HTR-8/SVneo (cell line): ENCODE measurements at regions not wholly inside any gene's neighbourhood (a gene's known extent, or its start where the extent isn't known, plus 50 kb on each side); places are given as distances from the start of the nearest gene placed in this dataset.

Source experiments
- DNase-seq: peaks from one replicate; pipeline ENCODE4 v3.0.0; 2011; ENCODE audit warnings: low spot score, mixed read lengths; ENCODE audit not compliant: insufficient read length
- FAIRE-seq: peaks from 2 replicates; lab custom pipeline; 2011; peaks lifted over from hg19 to GRCh38; lab: Jason Lieb, UNC

- no peak for FAIRE-seq
- DNase-seq = no peak
Measured at GRCh38 chr17:79337053-79337452, 262.4 kb downstream of the ENGASE start.

- FAIRE-seq (no peak), DNase-seq (no peak)
Measured at GRCh38 chr17:79335456-79335855, 260.8 kb downstream of the ENGASE start.

- FAIRE-seq (no peak), DNase-seq (no peak)
Measured at GRCh38 chr17:79332011-79332554, 257.5 kb downstream of the ENGASE start.

- FAIRE-seq (no peak), DNase-seq (no peak)
Measured at GRCh38 chr17:79331492-79331891, 256.9 kb downstream of the ENGASE start.

- DNase-seq (no peak), FAIRE-seq (no peak)
Measured at GRCh38 chr17:79330696-79331095, 256.1 kb downstream of the ENGASE start.

GRCh38 chr17:79330229-79330628, 255.6 kb downstream of the ENGASE start:
- DNase-seq (no peak), FAIRE-seq (no peak)

- DNase-seq (no peak), FAIRE-seq (no peak)
Measured at GRCh38 chr17:79326814-79327213, 252.2 kb downstream of the ENGASE start.

GRCh38 chr17:79325709-79326430, 251.2 kb downstream of the ENGASE start:
- no peak for FAIRE-seq

GRCh38 chr17:79324194-79324593, 249.6 kb downstream of the ENGASE start:
- FAIRE-seq (no peak), DNase-seq (no peak)

More at GRCh38 chr17:79325709-79326430, 251.2 kb downstream of the ENGASE start:
- DNase-seq = peak; percentile 26

GRCh38 chr17:79323566-79323965, 248.9 kb downstream of the ENGASE start:
- no peak for DNase-seq
- no peak for FAIRE-seq

GRCh38 chr17:79322211-79323123, 247.8 kb downstream of the ENGASE start:
- FAIRE-seq = no peak

GRCh38 chr17:79320331-79320730, 245.7 kb downstream of the ENGASE start:
- FAIRE-seq (no peak), DNase-seq (no peak)

More at GRCh38 chr17:79322211-79323123, 247.8 kb downstream of the ENGASE start:
- DNase-seq = no peak

- DNase-seq (no peak), FAIRE-seq (no peak)
Measured at GRCh38 chr17:79317916-79318315, 243.3 kb downstream of the ENGASE start.

- no peak for FAIRE-seq
- no peak for DNase-seq
Measured at GRCh38 chr17:79316805-79317204, 242.2 kb downstream of the ENGASE start.

- DNase-seq = no peak
- FAIRE-seq = no peak
Measured at GRCh38 chr17:79315358-79316105, 240.9 kb downstream of the ENGASE start.

- no peak for FAIRE-seq
- DNase-seq = no peak
Measured at GRCh38 chr17:79314617-79315357, 240.2 kb downstream of the ENGASE start.

- DNase-seq (no peak), FAIRE-seq (no peak)
Measured at GRCh38 chr17:79311373-79311772, 236.7 kb downstream of the ENGASE start.

- no peak for FAIRE-seq
Measured at GRCh38 chr17:79306424-79307318, 232.0 kb downstream of the ENGASE start.

More at GRCh38 chr17:79306424-79307318, 232.0 kb downstream of the ENGASE start:
- DNase-seq = no peak
